ENCODE measurements at regions not wholly inside any gene's neighbourhood (a gene's known extent, or its start where the extent isn't known, plus 50 kb on each side); places are given as distances from the start of the nearest gene placed in this dataset.
A peak's percentile ranks its signal among the peaks of the same experiment; 100 is the strongest.
"Not testable (repeated sequence)": the region's sequence is repeated elsewhere in the genome, so short reads cannot be mapped to it uniquely, and the experiment has no call there.

DNA sequence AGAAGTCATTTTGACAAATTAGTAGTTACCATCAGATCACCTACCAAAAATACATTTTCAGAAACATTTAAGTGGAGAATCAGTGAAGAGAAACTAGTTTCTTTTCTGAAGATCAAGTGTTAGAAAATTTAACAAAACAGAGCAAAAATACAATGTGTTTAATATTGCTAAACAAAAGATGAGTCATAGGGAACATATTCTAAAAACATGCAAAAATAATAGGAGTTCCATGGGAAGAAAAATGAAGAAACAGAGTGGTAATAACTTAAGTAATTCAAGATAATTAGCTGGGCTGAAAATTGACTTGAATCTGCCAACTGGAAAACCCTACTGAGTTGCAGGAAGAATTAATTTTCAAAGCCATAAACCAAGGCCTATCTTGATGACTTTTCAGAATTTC is 111.5 kb upstream of the KITLG start:
- TF ChIP-seq, protein P1, sequence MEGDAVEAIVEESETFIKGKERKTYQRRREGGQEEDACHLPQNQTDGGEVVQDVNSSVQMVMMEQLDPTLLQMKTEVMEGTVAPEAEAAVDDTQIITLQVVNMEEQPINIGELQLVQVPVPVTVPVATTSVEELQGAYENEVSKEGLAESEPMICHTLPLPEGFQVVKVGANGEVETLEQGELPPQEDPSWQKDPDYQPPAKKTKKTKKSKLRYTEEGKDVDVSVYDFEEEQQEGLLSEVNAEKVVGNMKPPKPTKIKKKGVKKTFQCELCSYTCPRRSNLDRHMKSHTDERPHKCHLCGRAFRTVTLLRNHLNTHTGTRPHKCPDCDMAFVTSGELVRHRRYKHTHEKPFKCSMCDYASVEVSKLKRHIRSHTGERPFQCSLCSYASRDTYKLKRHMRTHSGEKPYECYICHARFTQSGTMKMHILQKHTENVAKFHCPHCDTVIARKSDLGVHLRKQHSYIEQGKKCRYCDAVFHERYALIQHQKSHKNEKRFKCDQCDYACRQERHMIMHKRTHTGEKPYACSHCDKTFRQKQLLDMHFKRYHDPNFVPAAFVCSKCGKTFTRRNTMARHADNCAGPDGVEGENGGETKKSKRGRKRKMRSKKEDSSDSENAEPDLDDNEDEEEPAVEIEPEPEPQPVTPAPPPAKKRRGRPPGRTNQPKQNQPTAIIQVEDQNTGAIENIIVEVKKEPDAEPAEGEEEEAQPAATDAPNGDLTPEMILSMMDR (IDR thresholded peaks at IDR 0.05; ENCODE audit: low read length, missing control alignments) = no peak
- no peak overlapping the region for H3K4me3 ChIP-seq (replicated peaks; ENCODE audit: low read depth, low read length)
- DNase-seq (ENCODE audit: low read depth) = peak; percentile 24

DNA sequence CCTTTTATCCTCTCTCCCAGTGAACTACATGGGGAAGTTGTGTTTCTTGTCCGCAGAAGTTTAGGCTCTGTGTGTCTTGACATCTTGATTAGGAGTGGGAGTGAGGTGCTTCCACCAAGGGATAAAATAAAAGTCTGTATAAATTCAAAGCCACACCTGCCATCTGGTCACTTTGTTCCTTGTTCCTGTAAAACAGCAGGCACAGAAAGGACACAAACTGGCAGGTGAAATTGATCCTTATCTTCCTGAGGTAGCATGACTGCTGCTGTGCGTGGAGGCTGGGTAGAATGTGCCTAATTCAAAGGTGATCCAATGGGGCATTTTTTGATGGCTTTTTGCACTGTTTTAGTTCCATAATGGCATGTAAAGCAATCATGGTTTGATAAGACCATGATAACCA is 104.3 kb upstream of the KITLG start:
- no peak overlapping the region for H3K4me3 ChIP-seq (replicated peaks; ENCODE audit: low read depth, low read length)
- TF ChIP-seq, protein P1 (IDR thresholded peaks at IDR 0.05; ENCODE audit: low read length, missing control alignments) = no peak
- DNase-seq (ENCODE audit: low read depth) = no peak

DNA sequence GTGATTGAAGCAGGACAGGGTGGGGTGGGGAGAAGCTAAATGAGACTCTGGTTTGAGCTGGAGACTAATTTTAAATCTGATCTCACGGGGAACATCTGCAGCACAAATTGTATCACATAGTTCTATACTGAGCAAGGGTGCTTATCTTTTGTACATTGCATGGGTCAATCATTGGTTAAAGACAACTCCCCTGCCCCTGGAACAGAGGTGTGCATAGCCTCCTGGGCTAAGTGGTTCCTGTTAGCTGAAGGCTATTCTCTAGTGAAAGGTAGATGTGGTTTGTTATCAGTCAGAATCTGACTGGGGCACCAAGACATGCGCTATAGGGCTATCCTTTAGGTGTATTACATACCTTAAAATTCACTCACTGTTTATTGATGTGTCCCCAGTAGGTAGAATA is 103.9 kb upstream of the KITLG start:
- no peak for DNase-seq (ENCODE audit: low read depth)
- TF ChIP-seq, protein P1 (IDR thresholded peaks at IDR 0.05; ENCODE audit: low read length, missing control alignments) = no peak

DNA sequence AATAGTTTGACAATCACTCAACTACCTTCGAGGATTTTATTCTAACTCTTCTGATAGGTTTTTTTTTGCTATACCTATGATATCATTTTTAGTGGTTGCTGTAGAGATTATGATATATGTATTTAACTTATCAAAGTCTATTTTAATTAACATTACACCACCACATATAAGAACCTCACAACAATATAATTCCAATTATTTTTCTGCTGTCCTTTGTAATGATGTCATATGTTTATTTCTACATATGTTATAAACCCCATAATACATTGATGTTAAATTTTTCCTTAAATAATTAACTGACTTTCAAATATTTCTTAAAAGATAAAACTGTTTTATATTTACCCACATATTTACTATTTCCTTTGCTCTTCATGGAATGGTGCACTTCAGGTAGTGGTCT is 103.4 kb upstream of the KITLG start:
- H3K4me3 ChIP-seq (replicated peaks; ENCODE audit: low read depth, low read length) = no peak overlapping the region
- TF ChIP-seq, protein P1 (IDR thresholded peaks at IDR 0.05; ENCODE audit: low read length, missing control alignments) = no peak
- no peak for DNase-seq (ENCODE audit: low read depth)

More for the DNA sequence above, 103.9 kb upstream of the KITLG start:
- no peak overlapping the region for H3K4me3 ChIP-seq (replicated peaks; ENCODE audit: low read depth, low read length)

DNA sequence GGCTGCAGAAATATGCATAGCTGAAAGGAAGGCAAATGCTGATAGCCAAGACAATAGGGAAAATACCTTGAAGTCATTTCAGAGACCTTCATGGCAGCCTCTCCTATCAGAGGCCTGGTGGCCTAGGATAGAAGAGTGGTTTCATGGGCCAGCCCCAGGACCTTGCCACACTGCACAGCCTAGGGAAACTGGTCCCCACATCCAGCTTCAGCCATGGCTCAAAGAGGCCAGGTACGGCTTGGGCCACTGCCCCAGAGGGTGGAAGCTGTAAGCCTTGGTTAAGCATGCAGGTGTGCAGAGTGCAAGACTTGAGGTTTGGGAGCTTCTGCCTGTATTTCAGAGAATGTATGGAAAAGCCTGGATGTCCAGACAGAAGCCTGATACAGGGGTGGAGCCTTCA is 101.0 kb upstream of the KITLG start:
- no peak for DNase-seq (ENCODE audit: low read depth)
- H3K4me3 ChIP-seq (replicated peaks; ENCODE audit: low read depth, low read length) = no peak overlapping the region
- TF ChIP-seq, protein P1 (IDR thresholded peaks at IDR 0.05; ENCODE audit: low read length, missing control alignments) = no peak

DNA sequence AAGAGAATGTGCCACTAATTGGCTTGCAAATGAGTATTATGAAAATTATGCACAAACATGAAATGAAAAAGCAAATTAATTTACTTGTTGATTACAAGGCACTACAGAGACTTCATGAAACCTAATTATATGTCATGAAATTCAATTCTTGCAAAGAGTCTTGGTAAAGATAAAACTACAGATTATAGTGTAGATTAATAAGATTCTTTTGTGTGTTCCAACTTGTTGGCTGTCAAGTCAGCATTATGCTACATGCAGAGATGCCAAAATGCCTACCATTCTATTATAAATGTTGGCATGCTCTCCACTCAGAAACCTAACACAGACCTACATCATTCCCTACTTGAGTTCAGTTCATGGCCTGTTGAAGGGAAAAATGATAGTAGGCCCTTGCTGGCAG is 97.2 kb upstream of the KITLG start:
- DNase-seq (ENCODE audit: low read depth) = no peak
- TF ChIP-seq, protein P1 (IDR thresholded peaks at IDR 0.05; ENCODE audit: low read length, missing control alignments) = no peak
- H3K4me3 ChIP-seq (replicated peaks; ENCODE audit: low read depth, low read length) = no peak overlapping the region

DNA sequence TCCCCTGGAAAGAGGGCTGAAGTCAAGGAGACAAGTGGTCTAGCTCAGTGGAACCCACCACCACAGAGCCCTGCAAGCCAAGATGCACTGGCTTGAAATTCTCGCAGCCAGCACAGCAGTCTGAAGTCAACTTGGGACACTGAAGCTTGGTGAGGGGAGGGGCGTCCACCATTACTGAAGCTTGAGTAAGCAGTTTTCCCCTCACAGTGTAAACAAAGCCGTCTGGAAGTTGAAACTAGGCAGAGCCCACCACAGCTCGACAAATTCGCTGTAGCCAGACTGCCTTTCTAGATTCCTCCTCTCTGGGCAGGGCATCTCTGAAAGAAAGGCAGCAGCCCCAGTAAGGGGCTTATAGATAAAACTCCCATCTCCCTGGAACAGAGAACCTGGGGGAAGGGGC is 87.3 kb upstream of the KITLG start:
- not testable (repeated sequence) for H3K4me3 ChIP-seq (replicated peaks; ENCODE audit: low read depth, low read length); DNase-seq (ENCODE audit: low read depth)

DNA sequence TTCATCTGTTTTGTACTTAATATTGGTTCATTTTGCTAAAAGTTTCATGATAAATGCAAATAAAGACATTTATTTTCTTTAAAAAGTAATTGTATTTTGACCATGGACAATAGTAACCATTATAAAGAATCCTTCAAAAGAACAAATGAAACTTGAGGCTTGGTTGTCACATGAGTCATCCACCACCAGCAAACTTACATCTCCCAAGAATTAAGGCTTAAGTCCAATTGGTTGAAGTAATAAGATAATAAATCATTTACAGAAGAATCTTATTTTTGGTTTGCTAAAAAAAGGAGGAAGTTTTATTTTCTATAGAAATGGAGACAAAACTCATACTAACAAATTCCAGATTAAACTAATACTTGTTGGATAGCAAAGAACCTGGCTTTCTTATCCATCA is 84.8 kb upstream of the KITLG start:
- no peak overlapping the region for H3K4me3 ChIP-seq (replicated peaks; ENCODE audit: low read depth, low read length)
- TF ChIP-seq, protein P1 (IDR thresholded peaks at IDR 0.05; ENCODE audit: low read length, missing control alignments) = no peak
- peak; percentile 49 for DNase-seq (ENCODE audit: low read depth)
